B cell (primary cell): ENCODE measurements at regions not wholly inside any gene's neighbourhood (a gene's known extent, or its start where the extent isn't known, plus 50 kb on each side); places are given as distances from the start of the nearest gene placed in this dataset.
A peak's percentile ranks its signal among the peaks of the same experiment; 100 is the strongest.

Experiments
- ATAC-seq: fragments of 200-7000 bp; cut with Tn5 transposase; one replicate; pipeline ENCODE4 v1.10.0; 2021; ENCODE audit warnings: low read depth, mild to moderate bottlenecking, moderate number of reproducible peaks, moderate library complexity
- CTCF ChIA-PET: fragments of 350-600 bp; sonication (Branson Sonifier 250); formaldehyde crosslinking; loops from one replicate; lab custom pipeline; 2021; ENCODE audit warnings: antibody characterized with exemption, inconsistent platforms; lab: Charles Lee
- POLR2A ChIA-PET: fragments of 350-600 bp; sonication (Branson Sonifier 250); formaldehyde crosslinking; loops from one replicate; lab custom pipeline; 2021; ENCODE audit warnings: antibody characterized with exemption; lab: Charles Lee
- DNase-seq: peaks from one replicate; pipeline ENCODE4 v3.0.0; 2013
- H2AFZ ChIP-seq: 2 replicates; pipeline ENCODE4 v1.6.1; 2012; ENCODE audit warnings: mild to moderate bottlenecking, low read depth, low read length; ENCODE audit not compliant: insufficient read depth, poor library complexity, severe bottlenecking
- H3K27ac ChIP-seq, 2 donors: 1 replicate in 1 of 2; 2 replicates in 1 of 2; pipeline ENCODE4 v1.5.1; 2012 to 2013; ENCODE audit warnings: low read length in 2 of 2, mild to moderate bottlenecking in 2 of 2, moderate library complexity in 1 of 2
- H3K27me3 ChIP-seq, 4 experiments: fragments of 200-600 bp in 1 of 4; sonication (generic) in 1 of 4; replicated peaks in 1 of 4; 1 replicate in 2 of 4; 2 replicates in 2 of 4; pipeline versions ENCODE4 v1.6.1 to v1.7.0; 2013 to 2016; ENCODE audit warnings: low read length in 3 of 4, mild to moderate bottlenecking in 2 of 4, mixed read lengths in 1 of 4, moderate library complexity in 1 of 4; ENCODE audit not compliant: insufficient read depth in 4 of 4, control insufficient read depth in 3 of 4; ENCODE audit errors: control extremely low read depth in 1 of 4
- H3K36me3 ChIP-seq, 2 experiments: replicated peaks in 1 of 2; 1 replicate in 1 of 2; 2 replicates in 1 of 2; pipeline versions ENCODE4 v1.6.1 to v1.7.1; 2013; ENCODE audit warnings: low read length in 1 of 2; ENCODE audit not compliant: insufficient read depth in 2 of 2, control insufficient read depth in 1 of 2; ENCODE audit errors: control extremely low read depth in 1 of 2, extremely low read depth in 1 of 2
- H3K4me1 ChIP-seq, 2 donors: fragments of 200-600 bp in 1 of 2; sonication (generic) in 1 of 2; 1 replicate in 1 of 2; 2 replicates in 1 of 2; pipeline versions ENCODE4 v1.5.1 to v1.6.1; 2013 to 2017; ENCODE audit warnings: low read length in 2 of 2; ENCODE audit not compliant: control insufficient read depth in 2 of 2, insufficient read depth in 2 of 2
- H3K4me2 ChIP-seq: replicated peaks from 2 replicates; pipeline ENCODE3; 2012; ENCODE audit warnings: mild to moderate bottlenecking, low read depth, low read length; ENCODE audit not compliant: poor library complexity, severe bottlenecking
- H3K4me3 ChIP-seq, 5 experiments: fragments of 200-600 bp in 1 of 5; sonication (generic) in 1 of 5; 1 replicate in 3 of 5; 2 replicates in 2 of 5; pipeline versions ENCODE4 v1.5.1 to v1.7.0; 2011 to 2016; ENCODE audit warnings: low read length in 4 of 5, mild to moderate bottlenecking in 4 of 5, low read depth in 2 of 5, control low read depth in 1 of 5, moderate library complexity in 1 of 5; ENCODE audit not compliant: insufficient read depth in 1 of 5; ENCODE audit errors: control extremely low read depth in 1 of 5, extremely low read depth in 1 of 5
- H3K79me2 ChIP-seq: fragments of 200-600 bp; sonication (generic); one replicate; pipeline ENCODE4 v1.6.0; 2016; ENCODE audit warnings: low read length; ENCODE audit not compliant: control insufficient read depth, insufficient read depth
- H3K9ac ChIP-seq: fragments of 200-600 bp; sonication (generic); 2 replicates; pipeline ENCODE4 v1.6.1; 2017; ENCODE audit warnings: mild to moderate bottlenecking, low read length, moderate library complexity
- H3K9me3 ChIP-seq, 3 donors: one replicate each; pipeline versions ENCODE4 v1.6.1 to v1.7.1; 2013; ENCODE audit warnings: low read length in 2 of 3; ENCODE audit not compliant: control insufficient read depth in 2 of 3, insufficient read depth in 1 of 3; ENCODE audit errors: control extremely low read depth in 1 of 3
- H4K20me1 ChIP-seq: 2 replicates; pipeline ENCODE4 v1.6.0; 2012; ENCODE audit warnings: mild to moderate bottlenecking, low read length; ENCODE audit not compliant: insufficient read depth, control insufficient read depth, poor library complexity, severe bottlenecking
- H3K27ac Mint-ChIP-seq: one replicate; pipeline ENCODE4 v1.8.0; 2021; ENCODE audit warnings: mixed read lengths
- H3K27me3 Mint-ChIP-seq: one replicate; pipeline ENCODE4 v1.8.0; 2021; ENCODE audit warnings: mixed read lengths
- H3K4me1 Mint-ChIP-seq: one replicate; pipeline ENCODE4 v1.8.0; 2021; ENCODE audit warnings: mixed read lengths
- H3K4me3 Mint-ChIP-seq: one replicate; pipeline ENCODE4 v1.8.0; 2021; ENCODE audit warnings: mixed read lengths
- H3K9me3 Mint-ChIP-seq: one replicate; pipeline ENCODE4 v1.8.0; 2022; ENCODE audit warnings: mixed read lengths; ENCODE audit not compliant: insufficient read depth
- EZH2 ChIP-seq: IDR thresholded peaks from 2 replicates; pipeline ENCODE4 v1.6.1; 2012; ENCODE audit warnings: borderline replicate concordance, low read depth, mild to moderate bottlenecking, moderate library complexity, low read length; ENCODE audit not compliant: insufficient read depth, poor library complexity, severe bottlenecking
- WGBS: methylation state at CpG from one replicate; pipeline ENCODE4 v1.1.5; 2013; ENCODE audit warnings: missing lambda C conversion rate; ENCODE audit not compliant: insufficient coverage; 5-methylcytosine and 5-hydroxymethylcytosine counted together
- intact Hi-C: fragments of 100-400 bp; cut with micrococcal nuclease; formaldehyde crosslinking; loops from one replicate; pipeline ENCODE4 v1.10.0; 2022
- TF ChIP-seq, protein P1 (sequence below): fragments of 200-600 bp; IDR thresholded peaks from one replicate; pipeline ENCODE4 v1.8.0; 2022; ENCODE audit warnings: antibody characterized with exemption, mild to moderate bottlenecking

DNA sequence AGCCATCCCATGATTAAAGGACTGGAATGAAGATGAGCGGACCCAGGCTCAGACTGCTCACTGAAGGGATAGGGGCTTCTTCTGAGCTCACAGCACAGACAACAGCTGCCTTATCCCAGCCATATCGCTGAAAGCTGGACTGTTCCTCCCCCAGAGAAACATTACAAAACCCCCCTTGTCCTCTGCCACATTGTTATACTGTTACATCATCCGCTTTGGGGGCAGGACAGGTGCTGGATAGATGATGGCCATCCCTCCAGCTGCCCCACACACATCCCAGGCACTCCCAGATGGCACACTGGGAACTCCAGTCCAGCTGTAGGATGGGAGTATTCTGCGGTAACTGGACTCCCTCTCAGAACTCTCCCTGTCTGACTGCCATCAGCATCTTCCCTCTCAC, 58.7 kb upstream of the BTRC start:
- Histone ChIP-seq H3K9ac (no peak overlapping the region), H3K9me3 (peaks cover 0 to 8% (median 0%) of the 10 kb centered on the region in 3 donors), H3K27ac (no peak overlapping the region), H4K20me1 (no peaks in the 10 kb centered on the region), H3K79me2 (no peaks in the 10 kb centered on the region), H3K27me3 (peaks cover 2 to 63% (median 34%) of the 10 kb centered on the region in 4 experiments), H3K36me3 (no peaks in the 10 kb centered on the region), H3K4me3 (no peak overlapping the region), H2AFZ (no peak overlapping the region), H3K4me1 (peaks cover 21 to 34% of the 10 kb centered on the region in 2 donors), H3K4me2 (no peak overlapping the region)
- no peak for TF ChIP-seq EZH2
- TF ChIP-seq, protein P1, sequence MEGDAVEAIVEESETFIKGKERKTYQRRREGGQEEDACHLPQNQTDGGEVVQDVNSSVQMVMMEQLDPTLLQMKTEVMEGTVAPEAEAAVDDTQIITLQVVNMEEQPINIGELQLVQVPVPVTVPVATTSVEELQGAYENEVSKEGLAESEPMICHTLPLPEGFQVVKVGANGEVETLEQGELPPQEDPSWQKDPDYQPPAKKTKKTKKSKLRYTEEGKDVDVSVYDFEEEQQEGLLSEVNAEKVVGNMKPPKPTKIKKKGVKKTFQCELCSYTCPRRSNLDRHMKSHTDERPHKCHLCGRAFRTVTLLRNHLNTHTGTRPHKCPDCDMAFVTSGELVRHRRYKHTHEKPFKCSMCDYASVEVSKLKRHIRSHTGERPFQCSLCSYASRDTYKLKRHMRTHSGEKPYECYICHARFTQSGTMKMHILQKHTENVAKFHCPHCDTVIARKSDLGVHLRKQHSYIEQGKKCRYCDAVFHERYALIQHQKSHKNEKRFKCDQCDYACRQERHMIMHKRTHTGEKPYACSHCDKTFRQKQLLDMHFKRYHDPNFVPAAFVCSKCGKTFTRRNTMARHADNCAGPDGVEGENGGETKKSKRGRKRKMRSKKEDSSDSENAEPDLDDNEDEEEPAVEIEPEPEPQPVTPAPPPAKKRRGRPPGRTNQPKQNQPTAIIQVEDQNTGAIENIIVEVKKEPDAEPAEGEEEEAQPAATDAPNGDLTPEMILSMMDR: no peak
- 89% methylated on average over 2 of the region's 4 CpGs for WGBS
- intact Hi-C loops: no loop called here
- POLR2A ChIA-PET: no interaction called here
- Mint-ChIP-seq H3K27ac (no peak overlapping the region), H3K4me1 (peaks cover 13% of the 10 kb centered on the region), H3K27me3 (peaks cover 58% of the 10 kb centered on the region), H3K4me3 (no peak overlapping the region), H3K9me3 (no peaks in the 10 kb centered on the region)
- no peak for ATAC-seq
- DNase-seq: no peak
- CTCF ChIA-PET: interaction anchor here (1.2 kb wide), 1 partner anchor 81 kb away, joined by 4 read pairs; no protein-coding TSS in a partner anchor

DNA sequence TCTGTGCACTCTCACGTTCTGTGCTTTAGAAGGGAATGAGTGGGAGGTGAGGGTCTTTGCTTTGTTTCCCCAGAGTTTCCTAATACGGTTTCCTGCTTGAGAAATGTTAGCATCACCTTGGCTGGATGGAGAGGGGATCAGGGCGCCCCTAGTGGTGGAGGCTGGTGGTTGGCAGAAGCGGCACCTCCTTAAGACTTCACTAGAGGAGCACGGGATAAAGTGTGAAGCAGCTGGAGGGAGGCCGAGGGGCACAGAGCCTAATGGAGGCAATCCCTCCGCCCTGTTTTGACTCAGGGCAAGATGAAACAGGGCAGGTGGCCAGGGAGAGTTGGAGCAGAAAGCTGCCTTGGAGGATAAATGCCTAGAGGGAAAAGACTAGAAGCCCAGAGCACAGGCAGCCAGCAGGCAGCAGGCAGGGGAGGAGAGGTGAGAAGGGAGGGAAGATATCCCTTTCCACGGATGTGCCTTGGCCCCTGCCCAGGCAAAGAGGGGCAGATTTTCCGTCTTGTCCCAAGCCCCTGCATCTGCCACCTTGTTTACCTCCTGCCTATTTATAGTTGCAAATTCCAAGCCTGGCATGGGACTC, 56.0 kb upstream of the BTRC start:
- Histone ChIP-seq H2AFZ (no peak overlapping the region), H3K36me3 (no peaks in the 10 kb centered on the region), H3K4me1 (peaks cover under 1 to 7% of the 10 kb centered on the region in 2 donors), H3K79me2 (no peaks in the 10 kb centered on the region), H3K27ac (no peak overlapping the region), H3K4me3 (no peak overlapping the region), H3K27me3 (peaks cover 0 to 36% (median 13%) of the 10 kb centered on the region in 4 experiments), H3K4me2 (no peak overlapping the region), H4K20me1 (no peaks in the 10 kb centered on the region), H3K9ac (no peak overlapping the region), H3K9me3 (no peaks in the 10 kb centered on the region)
- peaks cover under 1% of the 10 kb centered on the region for H3K4me1 Mint-ChIP-seq
- DNase-seq: peak; percentile 75
- peaks cover 60% of the 10 kb centered on the region for H3K27me3 Mint-ChIP-seq
- ATAC-seq: peak; percentile 75
- POLR2A ChIA-PET: no interaction called here
- intact Hi-C loops: no loop called here
- WGBS: 7% methylated on average over 9 of the region's 9 CpGs
- H3K4me3 Mint-ChIP-seq: no peak overlapping the region
- TF ChIP-seq, protein P1: peak; percentile 94
- no peak for TF ChIP-seq EZH2
- no peaks in the 10 kb centered on the region for H3K9me3 Mint-ChIP-seq
- CTCF ChIA-PET: interaction anchor here (0.9 to 1.4 kb wide), 4 partner anchors 9 to 169 kb away, joined by 3 to 4 read pairs (median 3); no protein-coding TSS in a partner anchor
- H3K27ac Mint-ChIP-seq: no peak overlapping the region
